ENCODE measurements at regions not wholly inside any gene's neighbourhood (a gene's known extent, or its start where the extent isn't known, plus 50 kb on each side); places are given as distances from the start of the nearest gene placed in this dataset.

GRCh38 chr2:167761465-167762136 lies 485.8 kb downstream of the STK39 start:
- no peak for TF ChIP-seq CTCF (IDR thresholded peaks at IDR 0.05; ENCODE audit: low read length, missing control alignments)
- DNase-seq (ENCODE audit: low read depth), result no peak
- no peak overlapping the region for H3K4me3 ChIP-seq (replicated peaks; ENCODE audit: low read depth, low read length)

- TF ChIP-seq CTCF (IDR thresholded peaks at IDR 0.05; ENCODE audit: low read length, missing control alignments), result no peak
These were observed 487.9 kb downstream of the STK39 start for GRCh38 chr2:167759531-167759930.

GRCh38 chr2:167758292-167758691 lies 489.1 kb downstream of the STK39 start:
- no peak overlapping the region for H3K4me3 ChIP-seq (replicated peaks; ENCODE audit: low read depth, low read length)
- DNase-seq (ENCODE audit: low read depth), result no peak
- TF ChIP-seq CTCF (IDR thresholded peaks at IDR 0.05; ENCODE audit: low read length, missing control alignments), result no peak

More at GRCh38 chr2:167759531-167759930, 487.9 kb downstream of the STK39 start:
- no peak for DNase-seq (ENCODE audit: low read depth)
- no peak overlapping the region for H3K4me3 ChIP-seq (replicated peaks; ENCODE audit: low read depth, low read length)

GRCh38 chr2:167756446-167756845 lies 490.9 kb downstream of the STK39 start:
- no peak for TF ChIP-seq CTCF (IDR thresholded peaks at IDR 0.05; ENCODE audit: low read length, missing control alignments)
- DNase-seq (ENCODE audit: low read depth), result peak; percentile 7
- H3K4me3 ChIP-seq (replicated peaks; ENCODE audit: low read depth, low read length), result no peak overlapping the region

GRCh38 chr2:167753142-167753541 lies 494.3 kb downstream of the STK39 start:
- no peak for TF ChIP-seq CTCF (IDR thresholded peaks at IDR 0.05; ENCODE audit: low read length, missing control alignments)

GRCh38 chr2:167752734-167753133 lies 494.7 kb downstream of the STK39 start:
- H3K4me3 ChIP-seq (replicated peaks; ENCODE audit: low read depth, low read length), result no peak overlapping the region
- no peak for DNase-seq (ENCODE audit: low read depth)
- TF ChIP-seq CTCF (IDR thresholded peaks at IDR 0.05; ENCODE audit: low read length, missing control alignments), result no peak

More at GRCh38 chr2:167753142-167753541, 494.3 kb downstream of the STK39 start:
- no peak for DNase-seq (ENCODE audit: low read depth)
- no peak overlapping the region for H3K4me3 ChIP-seq (replicated peaks; ENCODE audit: low read depth, low read length)

- TF ChIP-seq CTCF (IDR thresholded peaks at IDR 0.05; ENCODE audit: low read length, missing control alignments), result no peak
- DNase-seq (ENCODE audit: low read depth), result no peak
- H3K4me3 ChIP-seq (replicated peaks; ENCODE audit: low read depth, low read length), result no peak overlapping the region
These were observed 496.7 kb downstream of the STK39 start for GRCh38 chr2:167750675-167751074.
